ENCODE measurements at regions not wholly inside any gene's neighbourhood (a gene's known extent, or its start where the extent isn't known, plus 50 kb on each side); places are given as distances from the start of the nearest gene placed in this dataset.

- Mint-ChIP-seq H3K27me3 (ENCODE audit: low read depth) (no peaks in the 10 kb centered on the region), H3K36me3 (no peaks in the 10 kb centered on the region), H3K4me1 (no peaks in the 10 kb centered on the region), H3K4me3 (no peak overlapping the region), H3K9me3 (peaks cover 45% of the 10 kb centered on the region), H3K27ac (no peak overlapping the region)
- no peak for DNase-seq (ENCODE audit: low spot score in 2 of 2, unreplicated experiment in 2 of 2)
- no peak for TF ChIP-seq CTCF (IDR thresholded peaks at IDR 0.05; ENCODE audit: unreplicated experiment)
Observed at GRCh38 chrX:35743331-35743730, 54.8 kb upstream of the MAGEB16 start.

Measured in mesothelial cell of epicardium (in vitro differentiated cells).